ENCODE measurements at regions not wholly inside any gene's neighbourhood (a gene's known extent, or its start where the extent isn't known, plus 50 kb on each side); places are given as distances from the start of the nearest gene placed in this dataset.

DNA sequence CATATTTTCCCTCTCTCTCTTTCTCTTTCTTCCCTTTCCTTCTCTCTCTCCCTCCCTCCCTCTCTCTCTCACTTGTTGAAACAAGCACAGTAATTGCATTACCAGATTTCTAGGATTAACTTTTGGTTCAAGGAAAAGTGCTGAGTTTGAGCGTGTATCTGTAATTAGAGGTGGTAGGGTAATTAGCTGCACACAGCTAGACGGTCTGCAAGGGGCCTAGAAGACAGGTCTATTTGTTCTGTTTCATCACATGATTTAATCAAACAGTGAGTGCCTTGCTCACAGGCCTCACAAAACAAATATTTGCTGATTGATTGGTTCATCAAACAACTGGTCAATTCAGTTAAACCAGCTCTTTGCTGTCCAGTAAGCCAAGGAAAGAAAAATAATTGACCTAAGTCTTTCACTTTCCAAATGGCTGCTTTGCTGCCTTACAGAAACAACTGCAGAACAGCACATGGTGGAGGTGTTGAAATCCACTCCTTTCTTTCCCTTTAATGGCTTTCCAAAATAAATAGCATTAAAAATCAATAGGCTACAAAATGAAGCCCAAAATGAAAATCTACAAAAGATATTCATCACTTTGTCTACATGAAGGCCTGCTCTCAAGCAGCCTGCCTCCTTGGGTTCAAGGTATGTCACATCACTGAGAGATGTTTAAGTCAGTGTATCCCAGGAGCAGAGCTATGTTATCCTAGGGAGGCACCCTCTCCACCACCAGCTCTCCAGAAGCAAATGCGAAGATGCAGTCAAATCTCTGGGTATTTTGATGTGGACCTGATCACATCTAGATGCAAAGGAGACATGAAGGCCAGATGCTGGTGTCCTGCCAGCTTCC, 264.4 kb upstream of the SIX2 start:
- no peak for DNase-seq

DNA sequence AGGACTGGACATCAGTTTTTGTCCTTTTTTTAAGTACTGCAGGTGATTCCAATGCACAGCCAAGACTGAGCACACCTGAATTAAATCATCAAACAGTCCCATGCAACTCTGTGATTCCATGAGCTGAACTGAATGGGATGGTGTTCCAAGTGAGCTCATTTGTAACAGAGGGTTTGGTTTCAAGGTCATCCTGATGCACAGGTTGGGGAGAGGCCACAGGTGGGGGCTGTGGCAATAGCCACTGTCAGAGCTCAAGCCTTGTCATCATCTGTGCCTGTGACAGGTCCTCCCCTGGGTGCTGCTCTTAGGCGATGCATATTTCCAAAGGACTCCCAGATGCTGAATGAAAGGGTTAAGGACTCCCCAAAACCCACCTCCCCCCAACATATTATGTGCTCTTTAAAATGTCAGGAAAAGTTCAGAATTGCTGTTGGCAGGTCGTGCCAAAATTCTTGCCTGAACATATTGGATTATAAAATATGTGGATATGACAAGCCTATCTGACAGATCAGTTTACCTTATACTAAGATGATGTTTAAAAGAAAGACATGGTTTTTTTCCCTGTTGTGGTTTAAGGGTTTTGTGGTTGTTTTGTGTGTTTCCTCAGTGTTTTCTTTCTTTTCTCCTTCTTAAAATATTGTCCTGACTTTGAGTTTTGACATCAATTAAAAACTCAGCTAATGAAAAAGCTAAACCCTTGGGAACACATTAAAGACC, 263.5 kb upstream of the SIX2 start:
- no peak for DNase-seq

DNA sequence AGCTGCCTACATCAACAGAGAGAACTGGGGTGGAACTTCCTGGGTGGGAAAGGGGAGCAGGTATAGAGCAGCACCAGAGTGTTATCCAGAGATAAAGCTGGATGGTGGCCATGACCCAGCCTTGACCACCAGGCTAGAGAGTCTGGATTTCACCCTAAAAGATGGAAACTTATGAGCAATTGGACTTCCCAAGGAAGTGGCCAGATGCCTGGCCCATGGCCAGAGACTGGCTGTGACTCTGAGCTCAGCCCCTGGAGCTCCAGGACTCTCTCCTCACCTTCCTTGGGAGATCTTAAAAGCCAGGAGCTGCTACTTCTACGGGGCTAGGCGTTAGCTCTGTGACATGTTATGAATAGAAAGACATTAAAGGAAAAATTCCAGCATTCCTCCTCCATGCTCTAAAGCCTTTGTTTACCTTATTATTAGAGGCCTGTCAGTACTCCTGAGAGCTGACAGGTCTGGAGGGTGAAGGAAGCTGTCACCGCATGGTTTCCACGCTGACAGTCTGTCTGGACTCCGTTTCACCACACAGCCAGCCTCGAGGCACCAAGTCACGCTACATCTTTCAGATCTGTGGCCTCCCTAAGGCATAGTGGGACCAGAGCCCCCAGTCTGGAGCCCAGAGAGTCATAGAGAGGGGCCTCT, 260.0 kb upstream of the SIX2 start:
- no peak for DNase-seq

DNA sequence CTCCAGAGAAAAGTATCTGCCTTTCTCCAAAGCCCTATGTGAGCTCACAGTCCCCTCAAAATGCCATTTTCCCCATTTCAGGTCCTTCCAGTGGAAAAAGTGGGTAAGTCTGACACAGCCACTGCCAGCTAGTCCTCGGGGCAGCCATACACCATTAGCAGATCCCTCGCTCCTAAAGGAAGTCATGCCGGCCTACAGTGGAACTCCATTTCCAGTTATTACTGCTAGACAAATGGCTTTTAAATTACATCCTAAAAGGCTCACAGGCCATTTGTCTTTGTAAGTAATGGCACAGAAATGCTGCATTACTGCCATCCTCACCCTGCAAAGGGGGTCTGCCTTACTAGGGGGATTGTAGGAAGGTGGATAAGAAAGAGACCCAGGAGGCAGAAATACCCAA, 259.4 kb upstream of the SIX2 start:
- DNase-seq: no peak

DNA sequence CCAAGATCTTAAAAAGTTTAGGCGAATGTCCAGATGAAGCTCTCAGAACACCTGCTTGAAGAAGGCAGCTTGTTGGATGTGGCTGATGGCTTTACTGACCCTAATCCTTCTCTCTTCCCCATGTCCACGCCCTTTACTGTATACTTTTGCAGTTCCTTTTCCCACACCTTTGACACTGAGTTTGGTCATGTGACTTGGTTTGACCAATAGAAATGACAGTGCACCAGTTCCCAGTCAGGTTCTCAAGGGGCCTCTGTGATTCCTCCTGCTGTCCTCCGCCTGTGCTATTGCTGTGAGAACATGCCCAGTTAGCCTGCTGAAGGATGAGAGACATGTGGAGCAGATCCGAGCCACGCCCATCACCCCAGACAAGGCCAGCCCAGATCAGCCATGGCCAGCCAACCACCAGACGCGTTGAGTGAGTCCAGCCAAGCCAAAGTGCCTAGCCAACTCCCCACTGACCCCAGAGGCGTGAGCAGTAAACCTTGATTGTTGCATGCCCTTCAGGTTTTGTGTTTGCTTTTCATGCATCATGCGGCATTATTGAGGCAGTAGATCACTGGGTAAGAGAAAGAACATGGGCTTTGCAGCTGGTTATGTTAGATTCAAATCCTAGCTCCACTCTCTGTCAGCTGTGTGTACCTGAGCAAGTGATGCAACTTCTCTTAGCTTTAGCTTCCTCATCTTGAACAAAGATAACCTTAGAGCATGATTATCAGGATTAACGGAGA, 258.0 kb upstream of the SIX2 start:
- DNase-seq: no peak

DNA sequence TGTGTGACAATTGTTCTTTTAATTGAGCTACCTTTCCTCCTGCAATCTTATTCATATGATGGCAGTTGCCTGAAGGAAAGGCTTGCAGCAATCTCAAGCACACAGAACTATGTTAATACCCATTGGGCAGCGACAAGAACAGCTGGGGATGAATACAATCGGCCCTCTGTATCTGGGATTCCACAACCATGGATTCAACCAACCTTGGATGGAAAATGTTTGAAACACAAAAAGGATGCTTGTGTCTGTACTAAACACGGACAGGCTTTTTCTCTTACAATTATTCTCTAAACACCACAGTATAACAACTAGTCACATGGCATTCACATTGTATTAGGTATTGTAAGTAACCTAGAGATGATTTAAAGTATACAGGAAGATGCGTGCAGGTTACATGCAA, 256.1 kb upstream of the SIX2 start:
- no peak for DNase-seq

DNA sequence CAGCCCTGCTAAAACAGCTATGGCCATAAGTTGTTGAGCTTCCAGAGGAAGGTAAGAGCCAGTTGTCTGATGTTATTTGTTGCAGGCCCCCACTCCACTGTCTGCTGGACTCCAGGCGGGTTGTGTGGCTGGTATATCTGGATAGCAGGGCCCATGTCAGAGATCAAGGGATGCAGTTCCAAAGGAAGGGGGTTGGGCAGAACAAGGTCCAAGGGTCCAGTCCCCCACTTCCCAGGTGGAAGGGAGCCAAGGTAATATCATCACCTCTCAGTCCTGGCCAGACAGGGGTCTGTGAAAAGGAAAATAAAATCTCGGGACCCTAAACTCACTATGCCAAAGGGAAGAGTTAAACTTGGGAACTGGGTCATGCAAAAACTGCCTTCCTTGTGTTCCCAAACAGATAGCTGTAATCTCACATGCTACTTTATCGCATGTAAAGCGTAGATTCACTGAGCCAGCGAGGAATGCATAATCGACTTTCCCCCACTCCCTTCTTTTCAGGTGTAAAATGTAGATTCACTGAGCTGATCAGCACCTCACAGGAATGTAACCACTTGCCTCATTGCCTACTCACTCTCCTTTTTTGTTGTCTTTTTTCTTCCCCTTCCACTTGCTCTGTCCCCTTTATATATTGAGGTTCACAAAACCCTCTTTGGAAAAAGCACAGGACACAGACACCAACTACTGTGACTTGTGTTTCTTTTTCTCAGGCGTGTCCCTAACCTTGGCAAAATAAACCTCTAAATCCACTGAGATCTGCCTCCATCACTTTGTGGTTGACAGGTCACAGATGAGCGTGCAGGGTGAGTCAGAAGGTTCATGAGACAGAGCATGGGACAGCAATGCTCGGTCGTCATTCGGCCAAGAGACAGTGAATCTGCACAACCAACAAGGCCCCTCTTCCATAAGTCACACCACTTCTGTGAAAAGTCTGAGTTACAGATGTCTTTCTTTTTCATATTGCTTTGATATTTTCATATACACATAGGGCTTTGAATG, 255.3 kb upstream of the SIX2 start:
- no peak for DNase-seq

DNA sequence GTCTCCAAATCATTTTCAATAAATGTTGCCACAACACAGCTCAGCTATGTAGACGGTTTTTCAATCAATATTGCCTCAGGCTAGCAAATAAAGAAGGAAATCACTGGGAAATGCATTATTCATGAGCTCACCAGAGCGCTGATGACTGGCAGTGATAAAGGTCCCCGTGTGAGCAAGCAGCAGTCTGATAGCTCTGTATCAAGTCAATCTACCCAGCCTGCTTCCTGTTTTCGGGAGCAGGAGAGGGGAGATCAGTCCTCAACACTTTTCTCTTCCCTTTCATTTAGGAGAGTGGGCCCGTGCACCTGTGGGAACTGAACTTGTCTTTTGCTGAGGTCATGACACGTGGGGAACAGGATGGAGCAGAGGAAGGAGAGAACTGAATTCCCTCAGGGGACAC, 253.9 kb upstream of the SIX2 start:
- no peak for DNase-seq

DNA sequence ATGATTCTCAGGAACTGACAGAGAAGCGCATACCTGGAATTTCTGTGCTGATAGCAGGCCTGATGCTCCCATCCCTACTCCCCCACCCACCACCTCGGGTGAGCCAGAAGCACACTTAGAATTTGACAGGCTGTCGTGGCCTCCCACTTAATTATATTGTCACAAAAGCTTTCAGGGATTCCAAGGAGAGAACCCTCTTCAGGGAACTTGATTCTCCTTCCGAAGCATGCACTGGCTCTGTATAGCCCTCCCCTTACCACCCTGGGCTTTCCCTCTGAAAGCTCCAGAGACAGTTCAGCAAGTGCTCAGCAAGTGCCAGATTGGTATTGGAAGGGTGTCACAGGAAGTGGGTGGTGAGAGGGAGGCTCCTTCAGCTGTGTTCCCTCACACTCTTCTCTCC, 252.5 kb upstream of the SIX2 start:
- no peak for DNase-seq

DNA sequence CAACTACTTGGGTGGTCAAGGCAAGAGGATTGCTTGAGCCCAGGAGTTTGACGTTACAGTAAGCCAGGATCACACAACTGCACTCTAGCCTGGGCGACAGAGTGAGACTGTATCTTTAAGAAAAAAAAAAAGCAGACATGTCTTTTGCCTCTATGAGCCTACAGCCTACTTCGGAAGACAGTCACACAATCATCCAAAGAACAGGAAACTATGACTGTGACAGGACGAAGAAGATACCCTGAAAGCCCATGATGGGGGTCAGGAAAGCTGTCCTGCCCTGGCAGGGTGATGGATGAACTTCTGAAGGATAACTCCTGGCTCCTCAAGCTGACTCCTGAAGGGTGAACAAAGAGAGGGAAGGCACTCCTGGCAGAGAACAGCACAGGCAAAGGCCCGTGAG, 251.7 kb upstream of the SIX2 start:
- no peak for DNase-seq

DNA sequence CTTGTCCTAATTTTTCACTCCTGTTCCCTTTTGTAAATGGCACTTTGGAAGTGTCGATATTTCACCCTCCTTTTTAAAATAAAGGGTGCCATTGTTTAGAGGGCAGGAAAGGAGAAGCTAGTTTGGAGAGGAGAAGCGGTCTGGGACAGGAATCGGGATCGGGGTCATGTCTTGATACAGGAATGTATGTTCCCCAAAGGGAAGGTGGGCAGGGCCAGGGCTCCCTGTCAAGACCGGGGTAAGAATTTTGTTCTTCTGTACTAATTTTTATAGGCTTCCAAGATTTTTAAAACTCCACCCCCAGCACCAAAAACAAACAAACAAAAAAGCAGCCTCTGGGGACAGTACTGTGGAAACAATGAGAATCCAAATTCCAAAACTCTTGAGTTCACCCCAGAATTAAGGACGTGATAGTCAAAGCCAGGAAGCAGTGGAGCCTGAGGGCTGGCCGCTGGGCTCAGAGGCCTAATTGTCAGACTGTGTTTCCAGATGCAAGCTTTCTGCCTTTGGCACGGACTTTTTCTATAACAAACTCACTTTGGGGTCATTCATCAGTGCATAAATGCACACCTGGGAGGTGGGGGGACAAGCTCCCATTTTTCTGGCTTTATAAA, 250.4 kb upstream of the SIX2 start:
- DNase-seq: no peak

DNA sequence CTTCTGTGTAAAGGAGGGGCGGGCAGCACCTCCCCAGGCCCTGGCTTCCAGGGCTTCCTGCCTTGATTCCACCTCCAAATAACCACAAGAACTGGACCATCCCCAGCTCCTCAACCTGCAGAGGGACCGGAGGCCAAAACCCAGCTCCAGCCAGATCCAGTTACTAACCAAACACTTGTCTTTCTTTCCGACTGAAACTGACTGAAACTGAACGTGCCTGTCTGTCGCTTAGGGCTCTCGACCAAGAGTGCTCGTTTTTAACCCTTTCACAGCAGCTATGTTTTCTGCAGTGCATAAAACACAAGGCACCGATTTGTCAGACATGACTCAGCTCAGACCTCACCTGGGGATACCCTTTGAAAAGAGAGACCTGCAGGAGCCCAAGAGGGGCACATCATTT, 249.9 kb upstream of the SIX2 start:
- DNase-seq: no peak

DNA sequence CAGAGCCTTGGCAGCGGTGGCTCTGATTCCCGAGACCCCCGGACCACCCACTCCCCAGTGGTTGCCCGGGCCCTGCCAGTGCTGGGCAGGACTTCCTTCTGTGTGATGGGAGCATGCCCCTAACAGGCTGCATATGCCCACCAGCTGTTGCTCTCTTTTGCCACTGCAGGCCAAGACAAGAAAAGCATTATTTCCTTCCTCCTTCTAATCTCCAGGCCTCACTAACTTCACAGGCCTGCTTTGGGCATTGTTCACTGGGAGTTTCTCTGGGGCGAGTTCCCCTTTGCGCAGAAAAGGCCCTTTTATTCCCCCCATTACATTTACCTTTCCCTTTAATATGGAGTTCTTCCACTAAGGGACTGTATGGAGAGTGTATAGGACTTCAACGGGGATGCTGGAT, 249.1 kb upstream of the SIX2 start:
- no peak for DNase-seq

DNA sequence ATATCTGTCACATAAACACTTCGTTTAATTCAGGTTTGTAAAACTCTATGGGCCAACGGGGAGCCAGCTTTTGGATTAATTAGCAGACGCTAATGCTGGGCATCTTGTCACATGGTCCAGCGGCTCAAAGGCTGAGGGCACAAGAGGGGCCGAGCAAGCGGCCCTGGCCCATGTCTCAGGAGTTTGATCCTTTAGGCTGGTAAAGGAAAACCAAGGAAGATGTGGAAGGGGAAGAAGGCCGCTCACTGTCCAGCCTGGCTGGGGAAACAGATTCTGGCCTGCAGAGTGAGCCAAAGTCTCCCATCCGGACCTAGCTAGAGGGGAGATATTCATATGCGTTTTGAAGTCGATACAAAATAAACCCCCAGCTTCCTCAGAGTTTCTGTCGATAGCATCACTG, 248.6 kb upstream of the SIX2 start:
- DNase-seq: no peak

DNA sequence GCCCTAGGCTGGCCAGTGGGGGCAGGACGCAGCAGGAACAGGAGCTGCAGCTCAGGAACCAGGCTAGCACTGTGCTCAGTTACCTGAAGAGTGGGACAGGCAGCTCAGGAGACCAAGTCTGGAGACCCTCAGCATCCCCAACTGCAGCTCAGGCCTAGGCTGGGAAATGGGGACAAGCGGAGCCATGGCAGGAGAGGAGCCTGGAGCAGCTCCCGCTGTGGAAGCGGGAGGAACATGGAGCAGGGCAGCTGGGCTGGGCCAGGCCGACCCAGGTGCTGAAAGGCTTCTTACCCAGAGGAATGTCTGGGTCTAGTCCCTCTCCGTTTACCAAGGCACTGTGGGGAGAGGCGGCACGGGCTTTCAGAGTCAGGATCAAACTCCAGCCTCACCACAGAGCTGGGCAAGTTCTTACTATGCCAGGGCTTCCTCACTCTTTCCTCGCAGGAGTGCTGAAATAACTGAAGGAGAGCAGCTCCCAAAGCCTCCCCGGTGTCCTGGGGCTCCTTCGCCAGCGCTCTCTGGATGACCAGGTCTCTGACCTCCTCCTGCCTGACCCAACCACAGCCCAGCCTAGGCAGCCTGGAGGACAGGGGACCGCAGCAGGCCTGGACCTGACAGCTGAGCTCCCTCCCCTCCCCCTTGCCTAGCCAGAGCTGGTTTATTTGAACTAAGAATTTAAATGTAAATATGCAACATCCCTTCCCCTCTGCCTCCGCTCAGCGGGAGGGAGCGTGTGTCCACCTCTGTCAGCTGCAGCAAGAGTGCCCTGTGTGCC, 247.8 kb upstream of the SIX2 start:
- DNase-seq: no peak

DNA sequence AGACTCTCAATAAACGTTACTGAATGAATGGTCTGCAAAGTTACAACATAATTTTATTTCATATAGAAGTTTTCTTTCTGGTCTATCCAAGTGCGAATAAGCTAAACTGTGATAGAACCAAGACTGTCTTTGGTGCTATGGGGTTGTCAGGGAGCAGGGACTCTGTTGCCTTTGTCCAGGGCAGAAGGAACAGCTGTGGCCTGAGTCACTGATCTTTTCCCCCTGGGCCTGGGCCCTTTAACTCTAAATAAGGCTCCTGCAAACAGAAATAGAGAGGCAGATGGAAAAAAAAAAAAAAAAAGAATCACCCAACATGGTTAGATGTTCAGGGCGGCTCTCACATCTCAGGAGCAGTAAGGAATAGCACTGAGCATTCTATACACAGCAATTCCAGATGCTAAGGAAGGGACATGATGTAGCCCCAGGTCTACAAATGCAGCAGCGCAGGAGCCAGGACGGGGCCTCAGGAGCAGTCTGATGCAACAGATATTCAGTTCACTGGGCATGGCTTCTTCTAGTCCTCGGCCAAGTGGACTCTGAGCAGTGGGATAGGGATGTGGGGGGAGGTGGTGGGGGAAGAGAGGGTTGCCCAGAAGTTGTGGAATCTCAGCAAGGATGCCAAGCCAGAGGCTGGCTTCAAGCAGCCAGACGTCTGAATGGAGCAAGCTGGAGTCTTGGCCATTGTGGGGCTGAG, 247.1 kb upstream of the SIX2 start:
- no peak for DNase-seq

DNA sequence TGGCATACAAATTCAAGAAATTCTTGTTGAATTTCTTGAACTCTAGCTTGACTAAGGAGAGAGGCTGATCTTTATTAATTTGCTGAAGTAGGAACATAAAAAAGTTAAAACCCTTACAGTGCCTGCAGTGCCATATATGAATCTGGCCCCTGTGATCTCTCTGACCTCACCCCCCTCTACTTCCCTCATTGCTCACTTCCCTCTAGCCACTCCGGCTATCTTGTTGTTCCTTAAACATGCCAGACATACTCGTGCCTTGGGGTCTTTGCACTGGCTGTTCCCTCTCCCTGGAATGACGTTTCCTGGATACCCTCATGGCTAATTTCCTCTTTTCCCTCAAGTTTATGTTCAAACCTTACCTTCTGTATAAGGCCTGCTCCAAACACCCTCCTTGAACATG, 246.3 kb upstream of the SIX2 start:
- no peak for DNase-seq

DNA sequence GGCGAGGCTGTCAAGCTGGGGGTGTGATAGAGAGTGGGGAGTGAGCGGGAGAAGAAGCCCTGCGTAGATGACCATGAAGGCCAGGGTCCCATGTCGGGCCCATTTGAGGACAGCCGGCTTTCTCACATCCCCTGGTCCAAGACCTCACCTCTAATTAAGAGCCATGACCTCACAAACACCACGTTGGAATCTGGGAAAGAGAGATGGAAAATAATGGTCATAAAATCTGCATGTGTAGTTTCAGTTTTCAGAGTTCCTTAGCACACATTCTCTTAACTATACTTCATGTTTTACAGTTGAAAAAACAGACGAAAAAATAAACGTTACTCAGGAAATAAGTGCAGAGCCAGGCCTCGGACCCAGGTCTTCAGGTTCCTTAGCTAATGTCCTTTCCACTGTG, 244.8 kb upstream of the SIX2 start:
- no peak for DNase-seq

DNA sequence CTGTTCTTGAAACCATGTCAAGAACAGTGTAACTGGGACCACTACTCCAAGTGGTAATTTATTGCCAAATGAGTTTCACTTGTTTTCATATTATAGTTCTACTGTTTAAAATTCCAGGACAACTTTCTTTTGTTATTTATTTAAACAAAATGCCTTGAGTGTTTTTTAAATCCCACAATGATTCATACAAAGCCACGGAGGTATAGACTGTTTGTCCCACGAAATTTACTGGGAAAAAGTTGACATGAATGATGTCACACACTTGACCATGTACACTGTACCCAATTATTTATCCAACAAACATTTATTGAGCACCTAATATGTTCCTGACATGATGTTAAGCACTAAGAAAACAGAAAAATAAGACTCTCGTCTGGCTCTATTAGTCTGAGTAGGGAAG, 243.9 kb upstream of the SIX2 start:
- DNase-seq: no peak

DNA sequence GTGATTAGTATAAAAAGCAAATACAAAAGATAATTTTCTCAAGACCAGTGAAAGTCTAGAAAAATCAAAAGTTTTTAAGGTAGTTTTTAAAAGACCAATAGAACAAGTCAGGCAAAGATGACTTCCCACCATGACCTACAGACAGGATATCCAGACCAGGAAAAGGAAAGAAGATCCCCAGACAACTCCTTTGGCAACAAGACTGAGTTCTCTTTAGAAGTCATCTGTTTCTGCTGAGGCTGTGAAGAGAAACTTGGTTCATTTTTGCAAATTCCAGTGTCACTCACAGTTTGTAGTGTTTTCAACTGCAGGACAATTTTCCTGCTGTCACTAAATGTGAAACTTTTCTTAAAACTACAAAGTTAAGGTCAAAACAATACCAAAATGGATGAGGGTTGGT, 240.9 kb upstream of the SIX2 start:
- no peak for DNase-seq

All from fibroblast of skin of abdomen (primary cell).